Tibial nerve (tissue), 3 donors: ENCODE measurements at regions not wholly inside any gene's neighbourhood (a gene's known extent, or its start where the extent isn't known, plus 50 kb on each side); places are given as distances from the start of the nearest gene placed in this dataset.

ENCODE experiments used
- POLR2A ChIP-seq, 2 donors: fragments of 450-650 bp; IDR thresholded peaks; one replicate each; pipeline ENCODE4 v1.6.1; 2017; ENCODE audit warnings: antibody characterized with exemption in 2 of 2, mild to moderate bottlenecking in 2 of 2, moderate library complexity in 2 of 2
- TF ChIP-seq, protein P1 (sequence below), 5 experiments: fragments of 200-600 bp in 3 of 5; fragments of 450-650 bp in 2 of 5; sonication (generic) in 3 of 5; IDR thresholded peaks; one replicate each; pipeline ENCODE4 v1.5.1; 2016 to 2019; ENCODE audit warnings: antibody characterized with exemption in 5 of 5, mild to moderate bottlenecking in 3 of 5, moderate library complexity in 2 of 5

DNA sequence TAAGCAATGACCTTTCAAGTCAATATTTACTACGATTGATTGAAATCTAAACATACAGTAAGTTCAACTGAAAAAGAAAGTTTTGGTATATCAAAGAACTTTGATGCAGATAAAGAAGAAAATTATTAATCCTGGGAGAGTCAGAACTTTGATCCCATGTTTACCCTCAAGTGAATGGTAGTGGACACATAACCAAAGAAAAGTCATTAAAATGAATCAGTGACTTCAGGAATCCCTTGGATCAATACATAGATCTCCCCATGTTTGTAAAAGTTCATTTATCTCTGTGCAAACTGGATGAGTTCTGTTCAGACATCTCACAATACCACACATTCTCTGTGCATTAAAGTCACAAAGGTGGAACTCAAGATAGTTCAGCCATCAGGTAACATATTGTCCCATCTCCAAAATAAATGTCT is 75.5 kb upstream of the RELN start:
- TF ChIP-seq, protein P1, sequence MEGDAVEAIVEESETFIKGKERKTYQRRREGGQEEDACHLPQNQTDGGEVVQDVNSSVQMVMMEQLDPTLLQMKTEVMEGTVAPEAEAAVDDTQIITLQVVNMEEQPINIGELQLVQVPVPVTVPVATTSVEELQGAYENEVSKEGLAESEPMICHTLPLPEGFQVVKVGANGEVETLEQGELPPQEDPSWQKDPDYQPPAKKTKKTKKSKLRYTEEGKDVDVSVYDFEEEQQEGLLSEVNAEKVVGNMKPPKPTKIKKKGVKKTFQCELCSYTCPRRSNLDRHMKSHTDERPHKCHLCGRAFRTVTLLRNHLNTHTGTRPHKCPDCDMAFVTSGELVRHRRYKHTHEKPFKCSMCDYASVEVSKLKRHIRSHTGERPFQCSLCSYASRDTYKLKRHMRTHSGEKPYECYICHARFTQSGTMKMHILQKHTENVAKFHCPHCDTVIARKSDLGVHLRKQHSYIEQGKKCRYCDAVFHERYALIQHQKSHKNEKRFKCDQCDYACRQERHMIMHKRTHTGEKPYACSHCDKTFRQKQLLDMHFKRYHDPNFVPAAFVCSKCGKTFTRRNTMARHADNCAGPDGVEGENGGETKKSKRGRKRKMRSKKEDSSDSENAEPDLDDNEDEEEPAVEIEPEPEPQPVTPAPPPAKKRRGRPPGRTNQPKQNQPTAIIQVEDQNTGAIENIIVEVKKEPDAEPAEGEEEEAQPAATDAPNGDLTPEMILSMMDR (IDR thresholded peaks at IDR 0.05) = no peak
- no peak for TF ChIP-seq POLR2A (IDR thresholded peaks at IDR 0.05)
